Pons (tissue), 1 donor: ENCODE measurements at regions not wholly inside any gene's neighbourhood (a gene's known extent, or its start where the extent isn't known, plus 50 kb on each side); places are given as distances from the start of the nearest gene placed in this dataset.
A peak's percentile ranks its signal among the peaks of the same experiment; 100 is the strongest.

Experiments
- DNase-seq: peaks from one replicate; pipeline ENCODE4 v3.0.0-alpha.2; 2016; ENCODE audit warnings: low spot score

GRCh38 chr15:47566610-47567009 is 150.7 kb upstream of the SEMA6D start:
- DNase-seq: no peak

DNA sequence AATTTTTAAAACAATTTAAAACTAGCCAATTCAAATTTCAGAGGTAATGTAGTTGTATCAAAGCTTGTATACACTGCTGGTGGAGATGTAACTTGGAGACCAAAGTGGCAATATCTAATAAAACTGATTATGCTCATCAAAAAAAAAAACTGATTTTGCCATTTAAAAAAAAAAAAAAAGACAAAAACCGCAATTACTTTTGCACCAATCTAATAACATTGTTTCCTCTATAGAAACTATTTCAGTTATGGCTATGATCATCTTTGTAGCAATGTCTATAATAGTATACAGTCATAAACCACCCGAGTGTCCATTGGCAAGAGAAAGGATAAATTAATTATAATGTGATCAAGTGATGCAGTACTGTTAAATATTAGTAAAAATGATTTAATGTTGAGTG is 149.3 kb upstream of the SEMA6D start:
- no peak for DNase-seq

GRCh38 chr15:47570044-47570443 is 147.3 kb upstream of the SEMA6D start:
- DNase-seq: no peak

GRCh38 chr15:47570451-47570850 is 146.9 kb upstream of the SEMA6D start:
- DNase-seq: no peak

DNA sequence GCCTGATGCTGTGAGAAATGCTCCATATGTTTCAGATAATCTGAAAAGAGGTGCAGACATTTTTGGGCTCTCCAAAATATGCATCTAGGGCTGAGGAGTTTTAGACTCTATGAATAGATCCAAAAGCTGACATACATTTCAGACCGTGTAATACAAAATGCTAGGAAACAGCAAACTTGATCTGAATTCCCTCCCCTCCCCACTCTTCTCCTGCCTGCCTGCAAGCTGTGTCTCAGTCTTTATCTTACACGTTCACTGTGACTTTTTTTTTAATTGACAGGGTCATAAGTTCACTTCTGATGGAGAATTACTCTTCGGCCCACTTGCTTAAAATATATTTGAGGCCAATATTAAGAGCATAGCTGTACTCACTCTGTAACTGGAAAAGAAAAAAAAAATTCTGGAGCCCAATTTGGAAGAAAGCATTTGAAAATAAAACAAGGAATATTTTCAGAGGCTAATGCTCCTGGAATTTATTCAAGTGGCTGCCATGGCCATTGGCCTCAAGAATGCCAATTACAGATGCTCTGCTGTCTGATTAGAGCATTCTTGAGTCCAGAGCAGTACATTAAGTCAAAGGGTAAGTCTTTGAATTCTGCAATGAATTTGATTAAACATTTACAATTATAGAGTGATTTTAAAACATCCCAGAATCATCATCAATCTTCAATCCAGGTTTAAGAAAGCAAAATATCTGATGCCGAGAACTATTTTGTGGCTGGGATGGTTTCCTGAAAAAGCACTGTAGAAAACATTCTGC is 146.2 kb upstream of the SEMA6D start:
- DNase-seq: no peak

GRCh38 chr15:47573673-47574072 is 143.6 kb upstream of the SEMA6D start:
- DNase-seq: no peak

- DNase-seq: peak; percentile 11
Measured at GRCh38 chr15:47577000-47577399, 140.3 kb upstream of the SEMA6D start.

GRCh38 chr15:47577461-47577860 is 139.8 kb upstream of the SEMA6D start:
- DNase-seq: peak; percentile 32

DNA sequence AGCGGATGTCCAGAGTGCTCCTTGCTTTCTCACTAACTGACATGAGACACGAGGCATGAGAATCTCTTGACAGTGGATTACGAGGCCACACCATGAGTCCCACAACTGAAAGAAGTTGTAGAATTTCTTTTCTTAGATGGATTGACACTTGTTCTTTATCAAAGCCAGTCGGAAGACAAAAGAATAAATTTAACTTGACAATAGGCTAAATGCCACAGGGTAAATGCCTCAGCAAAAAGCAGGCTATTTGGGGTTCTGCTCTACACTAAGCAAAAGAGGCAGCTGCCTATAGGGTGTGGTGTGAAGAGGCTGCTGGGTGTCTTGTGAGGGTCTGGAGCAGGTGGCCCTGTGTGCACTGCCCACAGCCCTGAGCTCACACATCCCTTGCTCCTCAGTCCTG is 135.1 kb upstream of the SEMA6D start:
- DNase-seq: no peak

DNA sequence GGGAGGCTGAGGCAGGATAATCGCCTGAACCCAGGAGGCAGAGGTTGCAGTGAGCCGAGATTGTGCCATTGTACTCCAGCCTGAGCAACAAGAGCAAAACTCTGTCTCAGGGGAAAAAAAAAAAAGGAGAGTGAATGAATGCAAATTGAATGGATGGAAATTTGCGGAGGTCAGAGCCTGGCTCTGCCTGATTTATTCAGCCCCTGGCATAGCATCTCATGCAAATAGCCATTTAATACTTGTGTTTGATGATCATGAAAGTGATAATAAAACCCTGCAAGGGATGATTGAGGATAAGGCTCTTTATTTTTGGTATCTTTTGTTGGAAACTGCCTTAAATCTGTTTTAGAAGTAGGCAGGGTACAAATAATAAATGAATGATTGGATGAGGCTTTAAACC is 133.0 kb upstream of the SEMA6D start:
- DNase-seq: no peak

GRCh38 chr15:47586653-47587224 is 130.6 kb upstream of the SEMA6D start:
- no peak for DNase-seq

DNA sequence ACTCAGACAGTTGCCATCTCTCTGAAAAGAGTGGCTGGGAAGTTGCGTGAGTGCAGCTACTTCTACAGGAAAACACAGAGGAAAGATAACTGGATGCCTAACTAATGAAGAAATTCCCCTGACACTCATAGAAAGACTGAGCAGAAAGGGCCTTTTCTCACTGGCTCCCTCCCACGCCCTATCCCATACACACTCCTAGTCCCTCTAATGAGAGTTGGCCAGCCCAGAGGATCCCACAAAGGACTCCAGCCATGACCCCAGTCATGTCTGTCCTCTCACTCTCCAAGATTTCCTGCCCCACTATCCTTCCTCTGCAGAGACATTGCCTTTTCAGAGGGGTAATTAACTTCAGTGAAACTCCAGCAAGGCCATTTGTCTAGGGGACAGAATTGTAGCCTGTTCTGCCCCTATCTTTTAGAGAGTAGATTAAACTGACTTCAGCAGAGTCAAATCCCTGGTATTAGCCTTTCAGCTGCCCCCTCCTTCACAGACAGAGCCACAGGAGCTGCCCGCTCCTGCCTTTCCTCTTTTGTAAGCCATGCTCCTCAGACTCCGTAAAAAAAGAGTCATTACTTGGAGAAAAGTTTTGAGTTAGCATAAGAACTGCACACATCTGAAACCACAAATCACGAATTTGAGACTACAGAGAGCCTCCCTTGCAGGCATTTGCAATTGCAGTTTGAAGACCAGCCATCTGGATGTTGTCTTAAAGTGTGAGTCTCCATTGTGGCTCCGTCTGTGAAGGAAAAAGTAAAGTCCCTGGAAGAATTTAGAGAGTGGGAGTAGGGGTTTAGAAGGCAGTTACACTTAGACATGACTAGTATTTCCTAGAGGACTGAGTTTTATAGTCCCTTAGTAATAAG is 129.1 kb upstream of the SEMA6D start:
- no peak for DNase-seq

GRCh38 chr15:47588958-47589357 is 128.3 kb upstream of the SEMA6D start:
- no peak for DNase-seq

- DNase-seq: no peak
Measured at GRCh38 chr15:47598996-47599395, 118.3 kb upstream of the SEMA6D start.

DNA sequence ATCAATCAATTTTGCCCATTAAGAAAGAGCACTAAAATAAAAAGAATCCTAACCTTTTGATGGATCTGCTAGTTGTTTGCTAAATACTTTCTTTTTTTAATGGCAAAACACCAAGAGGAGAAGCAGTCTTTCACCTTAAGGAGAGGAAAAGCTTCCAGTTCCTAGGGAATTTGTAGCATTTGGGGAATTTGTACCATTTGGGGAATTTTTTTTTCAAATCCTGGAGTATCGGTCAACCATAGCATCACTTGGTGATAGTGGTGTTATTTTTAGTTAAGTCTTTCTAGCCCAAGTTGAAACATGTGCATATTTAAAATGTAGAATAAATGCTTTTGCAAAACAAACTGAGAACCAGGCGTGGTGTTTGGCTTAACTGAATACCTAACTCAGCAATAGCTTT is 117.5 kb upstream of the SEMA6D start:
- DNase-seq: no peak

DNA sequence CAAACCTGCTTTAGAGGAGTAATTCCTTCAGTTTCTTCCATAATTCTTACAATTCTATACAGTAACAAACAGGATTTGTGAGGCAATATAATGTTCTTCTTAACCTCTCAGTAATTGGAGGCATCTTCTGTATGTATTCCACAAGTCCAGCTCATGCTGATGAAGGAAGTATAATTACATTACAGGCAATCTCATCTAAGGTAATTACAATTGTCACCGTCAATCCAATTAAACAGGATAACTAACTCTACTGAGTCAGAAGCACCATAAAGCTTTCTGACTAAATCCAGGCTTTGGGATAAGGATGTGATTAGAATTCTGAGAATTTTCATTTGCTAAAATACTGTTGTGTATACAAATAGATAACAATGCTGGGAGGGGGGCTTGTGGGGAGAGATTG is 115.2 kb upstream of the SEMA6D start:
- no peak for DNase-seq

DNA sequence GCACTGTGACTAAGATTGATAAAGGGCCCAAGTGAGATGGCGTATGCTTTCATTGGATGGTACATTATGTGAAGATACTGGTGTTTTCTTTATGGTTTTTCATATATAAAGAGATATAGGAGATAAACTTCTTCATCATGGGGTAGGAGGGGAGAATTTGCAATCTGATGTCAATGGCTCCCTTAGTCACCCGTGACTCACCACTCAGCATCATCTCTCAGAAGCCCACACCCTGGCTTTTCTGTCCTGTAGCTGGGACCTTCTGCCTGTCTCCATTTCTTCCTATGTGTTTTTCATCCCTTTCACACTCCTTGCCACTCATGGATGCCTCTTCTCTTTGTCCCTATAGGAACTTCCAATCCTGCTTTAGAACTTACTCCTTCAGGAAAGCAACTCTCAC is 114.3 kb upstream of the SEMA6D start:
- DNase-seq: no peak

- DNase-seq: peak; percentile 34
Measured at GRCh38 chr15:47607695-47608094, 109.6 kb upstream of the SEMA6D start.

DNA sequence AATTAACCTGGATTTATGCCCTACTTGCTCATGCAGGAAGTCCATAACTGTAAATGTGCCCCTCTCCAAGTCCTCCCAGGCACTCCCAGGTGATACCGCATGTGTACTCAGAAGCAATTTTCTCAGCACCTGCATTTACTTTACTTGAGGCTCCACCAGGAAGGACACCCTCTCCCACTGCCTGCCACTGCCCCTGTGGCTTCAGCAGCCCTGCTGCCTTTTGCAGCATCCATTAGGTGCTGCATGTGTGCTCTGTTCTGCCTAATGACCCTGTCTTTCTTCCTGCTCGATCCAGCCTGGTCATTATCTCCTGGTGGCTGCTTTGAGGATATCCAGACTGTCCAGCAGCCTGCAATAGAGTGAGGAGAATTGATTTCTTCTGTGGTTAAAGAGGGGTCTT is 107.6 kb upstream of the SEMA6D start:
- DNase-seq: no peak

DNA sequence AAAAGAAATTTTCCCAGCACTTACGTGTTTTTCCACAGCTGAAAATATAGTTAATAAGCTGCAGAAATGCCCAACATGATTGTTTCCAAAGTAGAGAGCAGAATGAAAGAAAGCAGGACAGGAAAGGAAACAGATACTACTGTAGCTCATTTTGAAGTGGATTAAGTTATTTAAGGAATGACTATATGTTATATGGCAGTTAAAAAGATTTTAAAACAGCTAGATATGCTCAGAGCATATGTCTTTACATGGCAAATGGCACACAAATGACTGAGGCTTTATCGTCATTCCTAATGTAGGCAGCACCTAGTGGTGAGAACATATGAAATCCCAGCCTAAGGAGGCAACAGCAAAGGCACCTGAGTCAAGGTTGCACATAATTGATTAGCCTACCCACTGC is 106.6 kb upstream of the SEMA6D start:
- no peak for DNase-seq

DNA sequence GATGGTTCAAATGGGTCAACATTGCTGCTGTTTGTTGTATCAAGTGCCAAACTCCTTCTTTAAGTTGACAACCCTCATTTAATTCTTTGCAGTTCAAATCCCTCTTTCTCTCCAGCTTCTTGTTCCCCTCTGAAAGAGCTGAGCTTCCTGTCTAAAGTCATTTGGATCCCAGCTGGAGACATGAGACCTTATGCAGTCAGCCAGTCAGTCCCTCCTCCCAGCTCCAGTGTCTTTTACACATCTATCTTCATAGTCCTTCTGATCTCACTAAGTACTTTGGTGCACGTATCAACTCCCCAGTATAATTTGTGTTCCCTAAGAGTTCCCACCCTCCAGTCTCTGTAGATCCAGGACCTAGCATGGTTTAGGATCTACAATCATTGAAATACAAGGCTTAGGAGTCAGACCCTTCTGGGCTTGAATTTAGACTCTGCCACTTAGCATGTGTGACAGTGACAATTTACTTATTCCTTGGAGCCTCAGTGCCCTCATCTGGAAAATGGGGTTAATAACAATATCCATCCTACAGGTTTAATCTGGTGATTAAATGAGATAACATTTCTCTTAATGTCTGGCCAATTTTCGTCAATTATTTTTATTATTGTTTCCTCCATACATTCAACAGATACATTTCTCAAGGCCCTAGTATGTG is 102.8 kb upstream of the SEMA6D start:
- DNase-seq: no peak

- no peak for DNase-seq
Measured at GRCh38 chr15:47616876-47617275, 100.4 kb upstream of the SEMA6D start.

DNA sequence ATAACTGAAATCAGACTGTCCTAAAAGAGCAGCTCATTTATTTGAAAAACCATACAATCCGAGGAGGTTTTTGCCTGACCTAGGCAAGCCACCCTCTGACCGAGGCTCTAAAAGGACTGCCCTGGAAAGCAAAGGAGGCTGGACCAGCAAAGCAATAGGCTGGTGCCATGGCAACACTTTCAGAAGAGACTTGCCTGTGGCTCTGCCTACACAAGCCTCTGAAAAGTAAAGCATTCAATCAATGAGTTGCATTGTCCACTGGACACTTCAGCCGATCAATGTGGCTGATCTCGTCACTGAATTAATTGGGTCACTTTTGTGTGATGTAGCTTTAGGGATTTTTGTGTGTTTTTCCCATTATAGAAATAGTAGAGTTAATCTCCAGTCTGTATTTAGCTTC is 99.1 kb upstream of the SEMA6D start:
- DNase-seq: peak; percentile 74
